Spleen (tissue), 11 donors: ENCODE measurements at regions not wholly inside any gene's neighbourhood (a gene's known extent, or its start where the extent isn't known, plus 50 kb on each side); places are given as distances from the start of the nearest gene placed in this dataset.

Source experiments
- DNase-seq: peaks from one replicate; pipeline ENCODE4 v3.0.0-alpha.2; 2020
- H3K27ac ChIP-seq, 8 donors: fragments of 200-600 bp; sonication (generic) in 7 of 8; 1 replicate in 4 of 8; 2 replicates in 4 of 8; pipeline versions ENCODE4 v1.5.0 to v1.8.0; 2016 to 2021; ENCODE audit warnings: inconsistent platforms in 4 of 8, mild to moderate bottlenecking in 4 of 8, moderate library complexity in 1 of 8
- H3K27me3 ChIP-seq, 7 donors: fragments of 200-600 bp; sonication (generic) in 6 of 7; replicated peaks in 1 of 7; 1 replicate in 4 of 7; 2 replicates in 3 of 7; pipeline versions ENCODE4 v1.5.0 to v1.8.0; 2016 to 2021; ENCODE audit warnings: inconsistent platforms in 3 of 7, mild to moderate bottlenecking in 1 of 7
- H3K36me3 ChIP-seq, 6 donors: fragments of 200-600 bp; sonication (generic) in 5 of 6; 1 replicate in 4 of 6; 2 replicates in 2 of 6; pipeline versions ENCODE4 v1.5.0 to v1.8.0; 2016 to 2021; ENCODE audit warnings: inconsistent platforms in 2 of 6
- H3K4me1 ChIP-seq, 6 donors: fragments of 200-600 bp; sonication (generic) in 5 of 6; 1 replicate in 3 of 6; 2 replicates in 3 of 6; pipeline versions ENCODE4 v1.5.0 to v1.8.0; 2016 to 2021; ENCODE audit warnings: inconsistent platforms in 3 of 6
- H3K4me3 ChIP-seq, 8 donors: fragments of 200-600 bp; sonication (generic) in 7 of 8; 1 replicate in 4 of 8; 2 replicates in 4 of 8; pipeline versions ENCODE4 v1.5.0 to v1.8.0; 2016 to 2021; ENCODE audit warnings: inconsistent platforms in 4 of 8, mild to moderate bottlenecking in 4 of 8, moderate library complexity in 2 of 8
- H3K9me3 ChIP-seq, 8 donors: fragments of 200-600 bp; sonication (generic) in 7 of 8; 1 replicate in 4 of 8; 2 replicates in 4 of 8; pipeline versions ENCODE4 v1.5.0 to v1.8.0; 2016 to 2021; ENCODE audit warnings: inconsistent platforms in 4 of 8
- POLR2A ChIP-seq, 3 donors: fragments of 450-650 bp; IDR thresholded peaks; one replicate each; pipeline ENCODE4 v1.5.1; 2017; ENCODE audit warnings: antibody characterized with exemption in 3 of 3, mild to moderate bottlenecking in 1 of 3
- POLR2AphosphoS5 ChIP-seq, 3 donors: sonication (generic); formaldehyde crosslinking; IDR thresholded peaks; one replicate each; pipeline ENCODE4 v1.5.1; 2017; ENCODE audit warnings: antibody characterized with exemption in 3 of 3
- WGBS, 5 donors: extraction: QIAGEN DNeasy Blood & Tissue Kit in 3 of 5; methylation state at CpG; one replicate each; pipeline versions ENCODE4 v1.1.5 to v1.1.7; 2013 to 2018; 5-methylcytosine and 5-hydroxymethylcytosine counted together
- intact Hi-C: fragments of 100-400 bp; cut with DNase I; formaldehyde crosslinking; loops from one replicate; pipeline ENCODE4 v1.15.0; 2023; ENCODE audit warnings: low total_unique reads
- TF ChIP-seq, protein P1 (sequence below), 11 experiments: fragments of 200-600 bp in 7 of 11; fragments of 450-650 bp in 4 of 11; sonication (generic) in 4 of 11; IDR thresholded peaks in 8 of 11; conservative IDR thresholded peaks in 3 of 11; 1 replicate in 7 of 11; 2 replicates in 4 of 11; pipeline versions ENCODE4 v1.4.0 to v1.8.0; 2016 to 2021; ENCODE audit warnings: antibody characterized with exemption in 11 of 11, inconsistent platforms in 4 of 11, mild to moderate bottlenecking in 1 of 11
- donor health status: healthy with polysubstance abuse.
- donor health status: DM: no; HTN: no; CAD: no; lungs with moderate emphysema.
- donor health status: DM: no; HTN: no; CAD: no.
- donor health status: Bipolar disorder and iron deficiency.
- donor health status: healthy.
- donor health status: DM: no; HTN: no; CAD: no.
- donor health status: DM: yes; HTN: yes; CAD: no.

GRCh38 chr2:120509991-120510735 is 164.2 kb downstream of the INHBB start:
- H3K27ac ChIP-seq, result no peak overlapping the region
- intact Hi-C loops, result no loop called here
- no peak for TF ChIP-seq POLR2A (IDR thresholded peaks at IDR 0.05)
- H3K4me3 ChIP-seq, result no peak overlapping the region
- no peaks in the 10 kb centered on the region for H3K36me3 ChIP-seq
- 79 to 90% (median 85%) methylated on average over 3 to 10 of the region's 10 CpGs for WGBS, 5 donors
- peaks cover 0 to 22% (median 11%) of the 10 kb centered on the region in 6 donors for H3K4me1 ChIP-seq
- DNase-seq, result peak; percentile 67
- H3K9me3 ChIP-seq, result no peaks in the 10 kb centered on the region
- peaks cover 0 to 68% (median 5%) of the 10 kb centered on the region in 7 donors for H3K27me3 ChIP-seq

DNA sequence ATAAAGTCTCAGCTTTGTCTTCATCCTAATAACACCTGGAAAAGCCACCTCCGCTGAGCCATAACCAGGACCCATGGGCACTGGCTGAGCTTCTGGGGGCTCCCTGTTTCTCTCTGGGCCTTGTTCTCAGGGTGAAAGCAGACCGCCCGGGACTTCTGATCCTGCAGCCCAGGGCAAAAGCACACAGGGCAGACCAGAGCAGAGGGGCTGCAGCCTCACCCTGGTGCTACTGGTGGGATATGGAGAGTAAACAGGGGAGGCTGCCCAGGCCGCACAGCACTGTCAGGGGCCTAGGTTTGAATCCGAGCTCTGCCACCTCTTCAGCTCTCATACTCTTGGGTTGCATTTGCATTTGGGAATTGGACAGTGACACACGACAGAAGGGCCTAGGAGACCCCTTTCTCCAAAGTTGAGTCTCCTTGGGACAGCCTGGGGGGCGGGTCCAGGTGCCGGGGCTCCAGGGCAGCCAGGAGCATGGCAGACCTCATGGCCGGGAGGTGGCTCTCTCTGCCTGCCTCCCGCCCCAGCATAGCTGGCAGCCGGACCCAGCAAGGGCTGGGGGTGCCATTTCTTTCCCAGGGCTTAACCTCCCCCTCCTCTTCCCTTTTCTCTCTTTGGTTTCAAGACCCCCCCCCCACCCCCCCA is 164.9 kb downstream of the INHBB start:
- intact Hi-C loops, result no loop called here
- no peak for TF ChIP-seq POLR2A (IDR thresholded peaks at IDR 0.05)
- TF ChIP-seq, protein P1, sequence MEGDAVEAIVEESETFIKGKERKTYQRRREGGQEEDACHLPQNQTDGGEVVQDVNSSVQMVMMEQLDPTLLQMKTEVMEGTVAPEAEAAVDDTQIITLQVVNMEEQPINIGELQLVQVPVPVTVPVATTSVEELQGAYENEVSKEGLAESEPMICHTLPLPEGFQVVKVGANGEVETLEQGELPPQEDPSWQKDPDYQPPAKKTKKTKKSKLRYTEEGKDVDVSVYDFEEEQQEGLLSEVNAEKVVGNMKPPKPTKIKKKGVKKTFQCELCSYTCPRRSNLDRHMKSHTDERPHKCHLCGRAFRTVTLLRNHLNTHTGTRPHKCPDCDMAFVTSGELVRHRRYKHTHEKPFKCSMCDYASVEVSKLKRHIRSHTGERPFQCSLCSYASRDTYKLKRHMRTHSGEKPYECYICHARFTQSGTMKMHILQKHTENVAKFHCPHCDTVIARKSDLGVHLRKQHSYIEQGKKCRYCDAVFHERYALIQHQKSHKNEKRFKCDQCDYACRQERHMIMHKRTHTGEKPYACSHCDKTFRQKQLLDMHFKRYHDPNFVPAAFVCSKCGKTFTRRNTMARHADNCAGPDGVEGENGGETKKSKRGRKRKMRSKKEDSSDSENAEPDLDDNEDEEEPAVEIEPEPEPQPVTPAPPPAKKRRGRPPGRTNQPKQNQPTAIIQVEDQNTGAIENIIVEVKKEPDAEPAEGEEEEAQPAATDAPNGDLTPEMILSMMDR (IDR thresholded peaks at IDR 0.05 in 8 of 11, conservative IDR thresholded peaks at IDR 0.05 in 3 of 11), result no peak
- no peak for TF ChIP-seq POLR2AphosphoS5 (IDR thresholded peaks at IDR 0.05)
- WGBS, 5 donors, result 87 to 93% (median 88%) methylated on average over 9 to 11 of the region's 11 CpGs
- peak; percentile 54 for DNase-seq
- no peaks in the 10 kb centered on the region for H3K9me3 ChIP-seq
- H3K4me1 ChIP-seq, result peaks cover 0 to 22% (median 11%) of the 10 kb centered on the region in 6 donors
- H3K27ac ChIP-seq, result no peak overlapping the region
- no peaks in the 10 kb centered on the region for H3K36me3 ChIP-seq
- H3K27me3 ChIP-seq, result peaks cover 0 to 63% (median 5%) of the 10 kb centered on the region in 7 donors
- no peak overlapping the region for H3K4me3 ChIP-seq

- Histone ChIP-seq H3K4me1 (peaks cover 0 to 22% (median 11%) of the 10 kb centered on the region in 6 donors), H3K27me3 (peaks cover 0 to 63% (median 5%) of the 10 kb centered on the region in 7 donors), H3K36me3 (no peaks in the 10 kb centered on the region), H3K4me3 (no peak overlapping the region), H3K27ac (no peak overlapping the region), H3K9me3 (no peaks in the 10 kb centered on the region)
- peak; percentile 50 for DNase-seq
- intact Hi-C loops, result no loop called here
- TF ChIP-seq POLR2A (IDR thresholded peaks at IDR 0.05) (no peak), POLR2AphosphoS5 (IDR thresholded peaks at IDR 0.05) (no peak)
- TF ChIP-seq, protein P1 (IDR thresholded peaks at IDR 0.05 in 8 of 11, conservative IDR thresholded peaks at IDR 0.05 in 3 of 11), result no peak
- WGBS, 5 donors, result 76 to 86% (median 83%) methylated on average over 18 of the region's 18 CpGs
Observed at GRCh38 chr2:120511536-120511935, 165.6 kb downstream of the INHBB start.

DNA sequence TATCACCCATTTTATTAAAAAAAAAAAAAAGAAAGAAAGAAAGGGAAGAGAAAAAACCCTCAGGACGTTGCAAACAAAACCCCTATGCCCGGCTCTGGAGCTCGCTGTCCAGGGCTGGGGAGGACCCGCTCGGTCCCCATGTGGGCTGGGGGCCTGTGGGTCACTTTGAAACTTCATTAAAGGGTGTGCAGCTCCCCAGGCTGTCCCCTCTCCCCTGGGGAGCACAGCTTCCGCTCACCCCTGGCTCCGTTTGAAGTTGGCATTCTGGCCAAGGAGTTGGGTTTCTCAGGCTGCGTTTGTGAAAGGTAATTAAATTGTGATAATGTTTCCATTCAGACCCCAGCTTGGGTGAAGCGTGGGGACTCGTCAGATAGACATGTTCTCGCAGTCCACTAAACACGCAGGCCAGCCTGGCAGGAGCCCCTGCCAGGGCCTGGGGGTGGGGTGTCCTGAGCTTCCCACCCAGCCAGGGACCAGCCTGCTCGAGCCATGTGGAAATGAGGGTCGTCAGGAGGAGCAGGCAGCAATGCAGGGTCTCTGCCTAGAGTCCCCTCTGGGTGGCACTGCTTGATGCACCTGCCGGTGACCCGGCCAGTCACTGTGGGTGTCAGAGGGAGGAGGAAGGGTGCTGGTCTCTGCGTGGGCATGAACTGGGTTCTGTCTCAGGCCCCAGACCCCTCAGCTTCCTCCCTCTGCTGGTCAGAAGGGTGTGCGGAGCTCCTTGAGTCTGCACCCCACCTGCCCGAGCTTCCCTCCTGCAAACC is 166.2 kb downstream of the INHBB start:
- Histone ChIP-seq H3K27me3 (peaks cover 0 to 63% (median 5%) of the 10 kb centered on the region in 7 donors), H3K36me3 (no peaks in the 10 kb centered on the region), H3K4me3 (no peak overlapping the region), H3K4me1 (peaks cover 0 to 22% (median 11%) of the 10 kb centered on the region in 6 donors), H3K9me3 (no peaks in the 10 kb centered on the region), H3K27ac (no peak overlapping the region)
- WGBS, 5 donors, result 81 to 87% (median 82%) methylated on average over 16 to 19 of the region's 19 CpGs
- intact Hi-C loops, result no loop called here
- DNase-seq, result peak; percentile 59
- no peak for TF ChIP-seq POLR2AphosphoS5 (IDR thresholded peaks at IDR 0.05)
- TF ChIP-seq, protein P1 (IDR thresholded peaks at IDR 0.05 in 8 of 11, conservative IDR thresholded peaks at IDR 0.05 in 3 of 11), result no peak
- no peak for TF ChIP-seq POLR2A (IDR thresholded peaks at IDR 0.05)
